Keratinocyte (primary cell): ENCODE measurements at regions not wholly inside any gene's neighbourhood (a gene's known extent, or its start where the extent isn't known, plus 50 kb on each side); places are given as distances from the start of the nearest gene placed in this dataset.

ENCODE experiments used
- DNase-seq: peaks from one replicate; pipeline ENCODE4 v3.0.0-alpha.2; 2011; ENCODE audit warnings: low read depth, missing footprints, low spot score
- FAIRE-seq: peaks from 2 replicates; lab custom pipeline; 2011; peaks lifted over from hg19 to GRCh38; lab: Jason Lieb, UNC
- H2AFZ ChIP-seq: 2 replicates; pipeline ENCODE4 v1.6.0; 2012; ENCODE audit warnings: low read length, control low read depth, inconsistent platforms; ENCODE audit not compliant: control insufficient read depth
- H3K27ac ChIP-seq: 2 replicates; pipeline ENCODE4 v1.5.1; 2011; ENCODE audit warnings: low read length; ENCODE audit not compliant: control insufficient read depth, insufficient read depth
- H3K27me3 ChIP-seq: 3 replicates; pipeline ENCODE4 v1.6.0; 2011; ENCODE audit warnings: low read length; ENCODE audit not compliant: control insufficient read depth, insufficient read depth; ENCODE audit errors: extremely low read depth
- H3K36me3 ChIP-seq, 2 experiments: 2 replicates in 1 of 2; 3 replicates in 1 of 2; pipeline ENCODE4 v1.5.1; 2011; ENCODE audit warnings: low read length in 2 of 2, mild to moderate bottlenecking in 1 of 2; ENCODE audit not compliant: control insufficient read depth in 2 of 2, insufficient read depth in 2 of 2; ENCODE audit errors: extremely low read depth in 1 of 2
- H3K4me1 ChIP-seq: 3 replicates; pipeline ENCODE4 v1.5.1; 2011; ENCODE audit warnings: low read length; ENCODE audit not compliant: control insufficient read depth, insufficient read depth; ENCODE audit errors: extremely low read depth
- H3K4me2 ChIP-seq: 3 replicates; pipeline ENCODE4 v1.6.0; 2011; ENCODE audit warnings: low read depth, low read length; ENCODE audit not compliant: control insufficient read depth, insufficient read depth; ENCODE audit errors: extremely low read depth
- H3K4me3 ChIP-seq, 3 experiments: fragments of 200-600 bp in 1 of 3; sonication (generic) in 1 of 3; 2 replicates in 2 of 3; 3 replicates in 1 of 3; pipeline ENCODE4 v1.5.1; 2011 to 2016; ENCODE audit warnings: low read length in 3 of 3, mild to moderate bottlenecking in 3 of 3, control low read depth in 2 of 3, inconsistent platforms in 1 of 3, low read depth in 1 of 3, mixed read lengths in 1 of 3, mixed run types in 1 of 3, moderate library complexity in 1 of 3; ENCODE audit not compliant: control insufficient read depth in 2 of 3, insufficient read depth in 2 of 3; ENCODE audit errors: extremely low read depth in 1 of 3
- H3K79me2 ChIP-seq: 2 replicates; pipeline ENCODE4 v1.6.0; 2012; ENCODE audit warnings: low read length; ENCODE audit not compliant: control insufficient read depth, insufficient read depth
- H3K9ac ChIP-seq: 3 replicates; pipeline ENCODE4 v1.6.0; 2011; ENCODE audit warnings: low read length; ENCODE audit not compliant: control insufficient read depth, insufficient read depth; ENCODE audit errors: extremely low read depth
- H3K9me1 ChIP-seq: 3 replicates; pipeline ENCODE4 v1.6.0; 2011; ENCODE audit warnings: low read length; ENCODE audit not compliant: control insufficient read depth, insufficient read depth; ENCODE audit errors: extremely low read depth
- H3K9me3 ChIP-seq: 2 replicates; pipeline ENCODE4 v1.5.1; 2012; ENCODE audit warnings: low read depth, low read length; ENCODE audit not compliant: control insufficient read depth
- H4K20me1 ChIP-seq: 3 replicates; pipeline ENCODE4 v1.6.0; 2011; ENCODE audit warnings: low read length; ENCODE audit not compliant: control insufficient read depth, insufficient read depth; ENCODE audit errors: extremely low read depth
- EZH2 ChIP-seq: IDR thresholded peaks from one replicate; pipeline ENCODE4 v1.6.1; 2012; ENCODE audit warnings: inconsistent platforms, mild to moderate bottlenecking, low read length, moderate library complexity
- dilution Hi-C: fragments of 300-500 bp; cut with MboI; formaldehyde crosslinking; loops from one replicate; pipeline ENCODE4 v1.7.0; 2020; ENCODE audit warnings: low sequenced_read_pairs; ENCODE audit not compliant: extremely low pct_ligation_motif_present
- TF ChIP-seq, protein P1 (sequence below), 3 experiments: IDR thresholded peaks in 1 of 3; conservative IDR thresholded peaks in 1 of 3; optimal IDR thresholded peaks in 1 of 3; 2 replicates in 2 of 3; 3 replicates in 1 of 3; pipeline versions ENCODE3 to v1.5.1; 2011; ENCODE audit warnings: low read length in 3 of 3, mild to moderate bottlenecking in 3 of 3, moderate library complexity in 2 of 3, control low read depth in 1 of 3, inconsistent platforms in 1 of 3; ENCODE audit not compliant: insufficient read depth in 2 of 3; ENCODE audit errors: extremely low read depth in 1 of 3

DNA sequence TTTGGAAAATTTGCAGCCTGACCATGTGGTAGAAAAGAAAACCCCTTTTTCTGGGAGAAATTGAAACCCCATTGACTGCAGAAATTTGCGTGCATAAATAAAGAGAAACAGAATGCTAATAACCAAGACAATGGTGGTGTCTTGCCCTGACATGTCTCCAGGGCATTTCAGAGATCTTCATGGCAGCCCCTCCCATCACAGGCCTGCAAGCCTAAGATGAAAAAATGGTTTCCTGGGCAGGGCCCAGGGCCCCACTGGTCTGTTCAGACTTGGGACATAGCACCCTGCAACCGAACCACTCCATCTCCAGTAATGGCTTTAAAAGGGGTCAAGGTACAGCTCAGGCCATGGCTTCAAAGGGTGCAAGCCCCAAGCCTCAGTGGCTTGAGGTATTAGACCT is 71.6 kb upstream of the SGIP1 start:
- Histone ChIP-seq H3K4me2 (no peak overlapping the region), H4K20me1 (no peaks in the 10 kb centered on the region), H3K27ac (no peak overlapping the region), H3K4me1 (peaks cover 15% of the 10 kb centered on the region), H3K4me3 (no peak overlapping the region), H3K9me3 (peaks cover 3% of the 10 kb centered on the region), H3K9me1 (no peaks in the 10 kb centered on the region), H2AFZ (no peak overlapping the region), H3K27me3 (no peaks in the 10 kb centered on the region), H3K36me3 (no peaks in the 10 kb centered on the region), H3K79me2 (no peaks in the 10 kb centered on the region), H3K9ac (no peak overlapping the region)
- FAIRE-seq: no peak
- TF ChIP-seq EZH2: no peak
- TF ChIP-seq, protein P1, sequence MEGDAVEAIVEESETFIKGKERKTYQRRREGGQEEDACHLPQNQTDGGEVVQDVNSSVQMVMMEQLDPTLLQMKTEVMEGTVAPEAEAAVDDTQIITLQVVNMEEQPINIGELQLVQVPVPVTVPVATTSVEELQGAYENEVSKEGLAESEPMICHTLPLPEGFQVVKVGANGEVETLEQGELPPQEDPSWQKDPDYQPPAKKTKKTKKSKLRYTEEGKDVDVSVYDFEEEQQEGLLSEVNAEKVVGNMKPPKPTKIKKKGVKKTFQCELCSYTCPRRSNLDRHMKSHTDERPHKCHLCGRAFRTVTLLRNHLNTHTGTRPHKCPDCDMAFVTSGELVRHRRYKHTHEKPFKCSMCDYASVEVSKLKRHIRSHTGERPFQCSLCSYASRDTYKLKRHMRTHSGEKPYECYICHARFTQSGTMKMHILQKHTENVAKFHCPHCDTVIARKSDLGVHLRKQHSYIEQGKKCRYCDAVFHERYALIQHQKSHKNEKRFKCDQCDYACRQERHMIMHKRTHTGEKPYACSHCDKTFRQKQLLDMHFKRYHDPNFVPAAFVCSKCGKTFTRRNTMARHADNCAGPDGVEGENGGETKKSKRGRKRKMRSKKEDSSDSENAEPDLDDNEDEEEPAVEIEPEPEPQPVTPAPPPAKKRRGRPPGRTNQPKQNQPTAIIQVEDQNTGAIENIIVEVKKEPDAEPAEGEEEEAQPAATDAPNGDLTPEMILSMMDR (optimal IDR thresholded peaks at IDR 0.05 in 1 of 3, IDR thresholded peaks at IDR 0.05 in 1 of 3, conservative IDR thresholded peaks at IDR 0.05 in 1 of 3; ENCODE audit: extremely low read depth in 1 of 3, insufficient read depth in 2 of 3, low read length in 3 of 3): no peak
- DNase-seq: no peak
- dilution Hi-C loops: loop anchor here (25.0 kb wide), 1 partner anchor 200 kb away; no protein-coding TSS in a partner anchor

- Histone ChIP-seq H2AFZ (peak overlapping the region; percentile 75), H3K36me3 (no peaks in the 10 kb centered on the region), H3K79me2 (no peaks in the 10 kb centered on the region), H3K4me2 (no peak overlapping the region), H3K27me3 (no peaks in the 10 kb centered on the region), H4K20me1 (no peaks in the 10 kb centered on the region), H3K9me3 (peaks cover 3% of the 10 kb centered on the region), H3K27ac (peak overlapping the region; percentile 51), H3K4me1 (peaks cover 15% of the 10 kb centered on the region), H3K9me1 (no peaks in the 10 kb centered on the region), H3K9ac (no peak overlapping the region), H3K4me3 (no peak overlapping the region)
- dilution Hi-C loops: loop anchor here (25.0 kb wide), 1 partner anchor 202 kb away; no protein-coding TSS in a partner anchor
- DNase-seq (no peak), FAIRE-seq (no peak)
- TF ChIP-seq EZH2: no peak
- TF ChIP-seq, protein P1 (optimal IDR thresholded peaks at IDR 0.05 in 1 of 3, IDR thresholded peaks at IDR 0.05 in 1 of 3, conservative IDR thresholded peaks at IDR 0.05 in 1 of 3; ENCODE audit: extremely low read depth in 1 of 3, insufficient read depth in 2 of 3, low read length in 3 of 3): no peak
Measured at GRCh38 chr1:66464351-66464750, 69.6 kb upstream of the SGIP1 start.
